Cardiac muscle cell (in vitro differentiated cells and primary cell): ENCODE measurements at regions not wholly inside any gene's neighbourhood (a gene's known extent, or its start where the extent isn't known, plus 50 kb on each side); places are given as distances from the start of the nearest gene placed in this dataset.

Experiments
- DNase-seq, 2 donors: peaks; one replicate each; pipeline versions ENCODE4 v3.0.0 to v3.0.0-alpha.2; 2010 to 2017; ENCODE audit warnings: low read depth in 1 of 2, low spot score in 1 of 2
- H3K27ac ChIP-seq: fragments of 200-600 bp; sonication (generic); 2 replicates; pipeline ENCODE4 v1.5.1; 2016
- H3K27me3 ChIP-seq: fragments of 200-600 bp; sonication (generic); 2 replicates; pipeline ENCODE4 v1.6.0; 2016; ENCODE audit warnings: control low read depth
- H3K36me3 ChIP-seq: fragments of 200-600 bp; sonication (generic); 2 replicates; pipeline ENCODE4 v1.5.1; 2016; ENCODE audit warnings: control low read depth
- H3K4me1 ChIP-seq: fragments of 200-600 bp; sonication (generic); 2 replicates; pipeline ENCODE4 v1.8.1; 2017; ENCODE audit warnings: low read depth, mild to moderate bottlenecking, mixed run types
- H3K4me3 ChIP-seq: fragments of 200-600 bp; sonication (generic); 2 replicates; pipeline ENCODE4 v1.5.1; 2016; ENCODE audit warnings: mild to moderate bottlenecking
- H3K9me3 ChIP-seq: fragments of 200-600 bp; sonication (generic); 2 replicates; pipeline ENCODE4 v1.5.1; 2017; ENCODE audit warnings: low read depth, mild to moderate bottlenecking, control low read depth
- TF ChIP-seq, protein P1 (sequence below): IDR thresholded peaks from 2 replicates; pipeline ENCODE4 v1.5.1; 2012; ENCODE audit warnings: low read depth, mild to moderate bottlenecking, low read length

DNA sequence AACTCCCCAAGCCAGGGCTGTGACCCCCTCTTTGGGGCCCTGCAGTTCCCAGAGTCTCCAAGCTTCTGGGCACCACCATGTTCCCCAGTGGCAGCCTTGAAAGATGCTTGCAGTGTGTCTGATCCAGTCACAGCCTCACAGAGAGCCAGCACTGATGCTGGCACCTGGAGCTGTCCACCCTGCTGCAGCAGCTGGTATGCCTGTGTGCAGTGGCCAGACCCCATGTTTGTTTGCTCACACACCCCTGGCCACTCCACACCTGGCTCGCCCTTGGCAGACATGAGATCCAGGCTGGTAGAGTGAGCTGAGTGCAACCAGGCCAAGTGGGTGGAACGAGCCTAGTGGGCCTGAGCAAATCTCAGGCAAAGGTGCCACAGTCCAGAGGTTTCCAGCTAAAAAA is 106.0 kb downstream of the C9orf50 start:
- DNase-seq, result no peak
- no peak overlapping the region for H3K27ac ChIP-seq
- no peaks in the 10 kb centered on the region for H3K9me3 ChIP-seq
- H3K4me1 ChIP-seq, result no peaks in the 10 kb centered on the region
- TF ChIP-seq, protein P1, sequence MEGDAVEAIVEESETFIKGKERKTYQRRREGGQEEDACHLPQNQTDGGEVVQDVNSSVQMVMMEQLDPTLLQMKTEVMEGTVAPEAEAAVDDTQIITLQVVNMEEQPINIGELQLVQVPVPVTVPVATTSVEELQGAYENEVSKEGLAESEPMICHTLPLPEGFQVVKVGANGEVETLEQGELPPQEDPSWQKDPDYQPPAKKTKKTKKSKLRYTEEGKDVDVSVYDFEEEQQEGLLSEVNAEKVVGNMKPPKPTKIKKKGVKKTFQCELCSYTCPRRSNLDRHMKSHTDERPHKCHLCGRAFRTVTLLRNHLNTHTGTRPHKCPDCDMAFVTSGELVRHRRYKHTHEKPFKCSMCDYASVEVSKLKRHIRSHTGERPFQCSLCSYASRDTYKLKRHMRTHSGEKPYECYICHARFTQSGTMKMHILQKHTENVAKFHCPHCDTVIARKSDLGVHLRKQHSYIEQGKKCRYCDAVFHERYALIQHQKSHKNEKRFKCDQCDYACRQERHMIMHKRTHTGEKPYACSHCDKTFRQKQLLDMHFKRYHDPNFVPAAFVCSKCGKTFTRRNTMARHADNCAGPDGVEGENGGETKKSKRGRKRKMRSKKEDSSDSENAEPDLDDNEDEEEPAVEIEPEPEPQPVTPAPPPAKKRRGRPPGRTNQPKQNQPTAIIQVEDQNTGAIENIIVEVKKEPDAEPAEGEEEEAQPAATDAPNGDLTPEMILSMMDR, result no peak
- H3K27me3 ChIP-seq, result no peaks in the 10 kb centered on the region
- H3K36me3 ChIP-seq, result no peaks in the 10 kb centered on the region
- H3K4me3 ChIP-seq, result no peak overlapping the region

GRCh38 chr9:129514497-129514867 is 106.4 kb downstream of the C9orf50 start:
- no peak for DNase-seq
- no peaks in the 10 kb centered on the region for H3K9me3 ChIP-seq
- TF ChIP-seq, protein P1, result no peak
- no peak overlapping the region for H3K4me3 ChIP-seq
- H3K4me1 ChIP-seq, result no peaks in the 10 kb centered on the region
- no peaks in the 10 kb centered on the region for H3K27me3 ChIP-seq
- H3K36me3 ChIP-seq, result no peaks in the 10 kb centered on the region
- H3K27ac ChIP-seq, result no peak overlapping the region

- Histone ChIP-seq H3K27me3 (no peaks in the 10 kb centered on the region), H3K27ac (no peak overlapping the region), H3K36me3 (no peaks in the 10 kb centered on the region), H3K4me3 (no peak overlapping the region), H3K4me1 (no peaks in the 10 kb centered on the region), H3K9me3 (no peaks in the 10 kb centered on the region)
- TF ChIP-seq, protein P1, result no peak
- no peak for DNase-seq
Measured at GRCh38 chr9:129513856-129514496, 106.9 kb downstream of the C9orf50 start.

GRCh38 chr9:129513282-129513681 is 107.6 kb downstream of the C9orf50 start:
- TF ChIP-seq, protein P1, result no peak
- DNase-seq, result no peak
- no peak overlapping the region for H3K27ac ChIP-seq
- no peaks in the 10 kb centered on the region for H3K27me3 ChIP-seq
- H3K36me3 ChIP-seq, result no peaks in the 10 kb centered on the region
- no peak overlapping the region for H3K4me3 ChIP-seq
- H3K9me3 ChIP-seq, result no peaks in the 10 kb centered on the region
- H3K4me1 ChIP-seq, result no peaks in the 10 kb centered on the region

DNA sequence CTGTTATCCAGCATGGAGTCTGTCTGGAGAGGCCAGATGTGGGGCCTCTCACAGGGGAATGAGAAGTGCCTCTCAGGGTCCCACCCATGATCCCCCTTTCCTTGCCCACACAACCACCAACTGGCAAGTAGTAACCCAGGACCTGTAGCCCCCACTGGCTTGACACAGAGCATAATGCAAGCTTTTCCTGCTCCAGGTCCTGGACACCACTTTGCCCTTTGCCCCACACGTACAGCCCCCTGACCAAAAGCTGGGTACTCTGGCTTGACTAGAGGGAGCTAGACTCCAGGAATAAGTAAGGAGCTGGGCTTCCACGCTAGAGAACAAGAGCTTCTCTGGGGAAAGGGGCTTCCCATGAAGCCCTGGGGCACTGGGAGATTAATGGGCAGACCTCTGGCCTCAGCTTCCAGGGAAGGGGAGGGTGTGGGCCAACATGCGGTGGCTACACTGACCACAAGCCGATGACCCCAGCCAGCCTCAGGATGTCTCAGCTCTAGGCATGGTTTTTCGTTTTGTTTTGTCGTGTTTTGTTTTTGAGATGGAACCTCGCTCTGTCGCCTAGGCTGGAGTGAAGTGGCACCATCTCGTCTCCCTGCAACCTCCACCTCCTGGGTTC is 109.5 kb downstream of the C9orf50 start:
- Histone ChIP-seq H3K27ac (no peak overlapping the region), H3K27me3 (no peaks in the 10 kb centered on the region), H3K4me1 (no peaks in the 10 kb centered on the region), H3K4me3 (no peak overlapping the region), H3K36me3 (no peaks in the 10 kb centered on the region), H3K9me3 (no peaks in the 10 kb centered on the region)
- no peak for DNase-seq
- TF ChIP-seq, protein P1, result no peak
